SIG-M5 treated with dmso at 0.1 percent for 504 hours (cell line): ENCODE measurements at regions not wholly inside any gene's neighbourhood (a gene's known extent, or its start where the extent isn't known, plus 50 kb on each side); places are given as distances from the start of the nearest gene placed in this dataset.

Experiments
- DNase-seq: peaks from one replicate; lab custom pipeline; 2025; ENCODE audit not compliant: unreplicated experiment; lab: John Stamatoyannopoulos, UW

DNA sequence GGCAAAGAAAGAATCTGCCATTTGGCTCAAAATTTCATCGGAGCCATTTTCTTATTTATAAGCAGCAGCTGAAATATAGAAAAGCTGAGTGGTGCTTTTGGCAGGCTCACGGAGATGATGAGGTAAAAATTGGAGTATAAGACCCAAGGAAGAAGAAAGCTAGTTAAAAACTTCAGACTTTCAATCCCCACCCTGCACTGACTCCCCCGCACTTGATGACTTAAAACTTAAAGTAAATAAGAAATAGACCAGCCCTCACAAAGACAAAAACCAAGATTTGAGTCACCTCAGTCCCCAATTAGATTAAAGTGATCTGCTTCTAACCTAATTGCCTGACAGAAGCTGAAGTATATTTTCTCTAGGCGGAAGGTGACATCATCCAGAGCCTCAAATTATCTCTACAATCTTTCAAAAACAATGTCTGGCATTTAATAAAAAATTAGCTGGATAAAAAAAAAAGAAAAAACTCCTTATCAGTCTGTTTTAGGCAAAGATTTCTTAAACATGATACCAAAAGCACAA is 124.0 kb upstream of the PJA2 start:
- DNase-seq: no peak

DNA sequence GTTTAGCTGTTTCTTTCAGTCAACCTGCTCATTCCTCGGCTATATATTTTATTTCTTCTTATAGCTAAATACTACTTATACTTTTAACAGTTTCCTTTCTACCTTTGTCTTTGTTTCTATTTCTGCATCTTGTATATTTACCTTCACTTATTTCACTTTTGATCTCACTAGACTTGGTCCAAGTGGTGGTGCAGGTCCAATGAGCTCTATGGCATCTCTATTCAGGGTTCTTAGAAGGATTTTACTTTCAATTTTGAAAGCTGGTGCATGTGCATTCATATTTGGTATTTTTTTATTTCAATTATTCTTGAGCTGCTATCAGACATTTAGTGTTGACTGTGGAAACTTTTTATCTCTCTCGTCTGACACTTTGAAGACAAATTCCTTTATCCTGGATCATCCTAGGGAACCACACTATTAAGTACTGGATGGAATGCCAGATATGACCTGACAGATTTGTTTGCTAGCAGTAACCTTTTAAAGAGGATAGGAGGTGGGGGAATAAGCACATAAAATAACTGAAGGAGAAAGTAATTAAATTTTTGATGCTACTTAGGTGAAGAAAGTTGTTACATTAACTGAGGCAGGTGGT is 123.1 kb upstream of the PJA2 start:
- DNase-seq: no peak

- DNase-seq: no peak
Measured at GRCh38 chr5:109531262-109531661, 121.5 kb upstream of the PJA2 start.

DNA sequence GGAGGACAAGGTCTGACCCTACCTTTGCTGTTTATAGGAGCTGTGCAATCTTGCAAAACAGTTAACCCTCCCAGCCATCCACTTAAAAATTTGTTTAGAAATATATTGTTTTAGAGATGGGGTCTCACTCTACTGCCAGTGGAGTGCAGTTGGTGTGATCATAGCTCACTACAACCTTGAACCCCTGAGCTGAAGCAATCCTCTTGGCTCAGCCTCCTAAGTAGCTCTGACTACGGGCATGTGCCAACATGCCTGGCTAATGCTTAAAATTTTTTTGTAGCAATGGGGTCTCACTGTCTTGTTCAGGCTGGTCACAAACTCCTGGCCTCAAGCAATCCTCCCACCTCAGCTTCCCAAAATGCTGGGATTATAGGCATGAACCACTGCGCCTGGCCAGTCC is 120.2 kb upstream of the PJA2 start:
- no peak for DNase-seq

GRCh38 chr5:109529520-109529919 is 119.7 kb upstream of the PJA2 start:
- no peak for DNase-seq

- no peak for DNase-seq
Measured at GRCh38 chr5:109524555-109524954, 114.8 kb upstream of the PJA2 start.

GRCh38 chr5:109524026-109524425 is 114.3 kb upstream of the PJA2 start:
- DNase-seq: no peak

DNA sequence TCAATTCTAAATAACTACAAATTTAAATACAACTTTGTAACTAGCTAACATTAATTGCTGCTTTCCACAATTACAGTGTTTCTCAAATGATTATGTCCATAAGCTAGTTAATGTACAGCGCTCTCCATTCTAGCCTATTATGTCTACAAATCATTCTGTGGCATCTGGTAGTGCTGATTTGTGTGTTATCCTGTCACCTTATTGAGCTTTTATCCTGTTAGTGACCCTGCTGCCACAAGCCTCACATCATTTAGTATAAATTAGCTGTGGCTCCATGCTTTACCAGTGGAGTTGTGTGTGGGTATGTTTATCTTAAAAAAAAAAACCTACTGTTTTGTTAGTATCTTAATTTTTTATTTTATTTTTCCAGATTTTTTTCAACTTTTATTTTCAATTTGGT is 112.6 kb upstream of the PJA2 start:
- DNase-seq: no peak

GRCh38 chr5:109519416-109519815 is 109.6 kb upstream of the PJA2 start:
- DNase-seq: no peak

DNA sequence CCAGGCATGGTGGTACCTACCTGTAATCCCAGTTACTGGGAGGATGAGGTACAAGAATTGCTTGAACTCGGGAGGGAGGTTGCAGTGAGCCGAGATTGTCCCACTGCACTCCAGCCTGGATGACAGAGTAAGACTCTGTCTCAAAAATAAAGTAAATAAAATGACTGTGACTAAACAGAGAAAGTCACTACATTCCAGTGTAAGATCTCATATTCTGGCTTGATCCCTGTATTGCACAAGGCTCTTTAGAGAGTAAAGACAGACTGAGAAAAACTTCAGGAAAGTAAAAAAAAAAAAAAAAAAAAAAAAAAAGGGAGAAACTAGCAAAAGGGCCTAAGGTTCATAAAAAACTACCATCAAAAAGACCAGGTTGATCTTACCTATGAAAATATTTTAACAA is 106.6 kb upstream of the PJA2 start:
- DNase-seq: no peak

GRCh38 chr5:109511980-109512734 is 102.4 kb upstream of the PJA2 start:
- DNase-seq: no peak

GRCh38 chr5:109506556-109506955 is 96.8 kb upstream of the PJA2 start:
- no peak for DNase-seq

- no peak for DNase-seq
Measured at GRCh38 chr5:109496112-109496511, 86.3 kb upstream of the PJA2 start.

- DNase-seq: no peak
Measured at GRCh38 chr5:109487753-109488420, 78.1 kb upstream of the PJA2 start.

- DNase-seq: no peak
Measured at GRCh38 chr5:109486200-109486804, 76.5 kb upstream of the PJA2 start.

DNA sequence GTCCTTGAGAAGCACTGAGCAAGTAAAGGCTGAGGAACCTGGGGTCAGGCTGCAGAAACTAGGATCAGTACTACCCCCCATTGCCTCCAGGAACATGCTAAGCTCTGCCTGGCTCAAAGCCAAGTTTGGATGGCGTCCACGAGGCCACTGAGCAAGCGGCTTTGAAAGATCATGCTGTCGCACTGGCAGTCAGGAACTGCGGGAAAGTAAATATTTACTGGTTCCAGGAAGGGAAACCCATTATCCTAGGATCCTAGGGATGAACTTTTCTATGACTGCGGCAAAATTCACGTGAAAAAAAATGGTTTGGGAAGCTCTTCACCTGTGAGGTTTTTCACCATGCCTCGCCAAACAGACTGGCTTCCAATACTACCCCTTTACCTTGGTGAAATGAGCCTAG is 75.3 kb upstream of the PJA2 start:
- DNase-seq: no peak

GRCh38 chr5:109484597-109484996 is 74.8 kb upstream of the PJA2 start:
- DNase-seq: no peak

- DNase-seq: peak; percentile 35
Measured at GRCh38 chr5:109483395-109483971, 73.7 kb upstream of the PJA2 start.

- no peak for DNase-seq
Measured at GRCh38 chr5:109482748-109483147, 73.0 kb upstream of the PJA2 start.

GRCh38 chr5:109479260-109479860 is 69.6 kb upstream of the PJA2 start:
- peak; percentile 55 for DNase-seq

- no peak for DNase-seq
Measured at GRCh38 chr5:109478830-109479229, 69.1 kb upstream of the PJA2 start.
